ENCODE measurements at regions not wholly inside any gene's neighbourhood (a gene's known extent, or its start where the extent isn't known, plus 50 kb on each side); places are given as distances from the start of the nearest gene placed in this dataset.

- TF ChIP-seq CTCF (IDR thresholded peaks at IDR 0.05; ENCODE audit: low read length, missing control alignments) = no peak
- no peak for DNase-seq (ENCODE audit: low read depth)
- H3K4me3 ChIP-seq (replicated peaks; ENCODE audit: low read depth, low read length) = no peak overlapping the region
Measured at GRCh38 chr9:8252445-8252844, 452.9 kb upstream of the DMAC1 start.

DNA sequence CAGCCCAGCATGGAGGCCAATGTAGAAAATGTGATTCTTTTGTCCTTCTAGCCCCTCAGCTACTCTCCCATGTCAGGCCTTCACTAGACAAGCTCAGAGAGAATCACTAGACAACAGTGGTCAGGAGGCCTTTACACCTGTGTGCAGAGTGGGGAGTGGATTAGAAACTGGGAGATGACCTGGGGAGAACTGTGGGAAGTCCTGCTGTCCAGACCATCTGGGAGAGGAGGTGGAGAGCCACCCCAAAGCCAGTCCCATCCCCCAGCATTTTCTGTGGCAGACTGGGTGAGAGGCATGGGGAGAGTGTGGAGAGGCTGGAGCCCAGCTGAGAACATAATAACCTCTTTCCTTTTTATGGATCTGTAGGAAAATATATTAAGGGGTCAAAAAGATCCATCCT lies 452.0 kb upstream of the DMAC1 start:
- no peak for TF ChIP-seq CTCF (IDR thresholded peaks at IDR 0.05; ENCODE audit: low read length, missing control alignments)
- H3K4me3 ChIP-seq (replicated peaks; ENCODE audit: low read depth, low read length) = no peak overlapping the region
- no peak for DNase-seq (ENCODE audit: low read depth)

- no peak overlapping the region for H3K4me3 ChIP-seq (replicated peaks; ENCODE audit: low read depth, low read length)
- no peak for TF ChIP-seq CTCF (IDR thresholded peaks at IDR 0.05; ENCODE audit: low read length, missing control alignments)
- no peak for DNase-seq (ENCODE audit: low read depth)
Measured at GRCh38 chr9:8244505-8245092, 445.0 kb upstream of the DMAC1 start.

GRCh38 chr9:8241201-8241600 lies 441.6 kb upstream of the DMAC1 start:
- TF ChIP-seq CTCF (IDR thresholded peaks at IDR 0.05; ENCODE audit: low read length, missing control alignments) = no peak
- no peak overlapping the region for H3K4me3 ChIP-seq (replicated peaks; ENCODE audit: low read depth, low read length)
- DNase-seq (ENCODE audit: low read depth) = no peak

DNA sequence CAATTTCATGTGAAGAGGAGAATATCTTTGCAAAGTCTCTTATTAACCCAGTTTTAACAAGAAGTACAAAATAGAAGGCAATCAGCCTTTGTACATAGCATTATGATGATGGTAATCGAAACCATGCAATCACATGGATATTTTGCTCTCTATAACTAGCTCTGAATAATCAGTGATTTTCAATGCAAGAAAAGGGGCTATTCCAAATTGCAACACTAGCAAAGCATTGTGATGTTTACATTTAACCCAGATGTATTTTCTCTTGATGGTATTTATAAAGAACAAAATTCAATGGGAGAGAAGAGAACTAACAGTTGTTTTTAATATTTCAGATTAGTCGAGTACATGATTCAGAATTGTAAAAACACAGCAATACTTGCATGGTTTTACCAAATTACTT lies 437.5 kb upstream of the DMAC1 start:
- no peak overlapping the region for H3K4me3 ChIP-seq (replicated peaks; ENCODE audit: low read depth, low read length)
- no peak for DNase-seq (ENCODE audit: low read depth)
- no peak for TF ChIP-seq CTCF (IDR thresholded peaks at IDR 0.05; ENCODE audit: low read length, missing control alignments)

- no peak overlapping the region for H3K4me3 ChIP-seq (replicated peaks; ENCODE audit: low read depth, low read length)
- TF ChIP-seq CTCF (IDR thresholded peaks at IDR 0.05; ENCODE audit: low read length, missing control alignments) = no peak
- no peak for DNase-seq (ENCODE audit: low read depth)
Measured at GRCh38 chr9:8235489-8235888, 435.9 kb upstream of the DMAC1 start.

DNA sequence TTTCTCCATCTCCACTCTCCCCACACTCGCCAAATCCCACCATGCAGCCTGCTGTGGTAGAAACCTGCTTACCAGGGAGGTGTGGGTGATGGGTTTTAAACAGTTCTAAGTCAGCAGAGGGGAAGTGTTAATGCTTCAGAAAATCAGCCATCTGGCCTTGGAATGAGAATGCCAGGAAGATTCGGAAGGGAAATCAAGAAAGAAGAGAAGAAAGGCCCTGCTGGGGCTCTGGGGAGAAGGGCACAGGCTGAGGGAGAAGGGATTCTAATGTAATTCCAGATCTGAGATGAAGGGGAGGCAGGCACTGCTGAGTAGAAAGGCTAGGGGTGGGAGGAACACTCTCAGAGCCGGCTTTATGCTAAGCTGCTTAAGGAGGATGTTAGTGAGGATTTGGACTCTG lies 434.7 kb upstream of the DMAC1 start:
- TF ChIP-seq CTCF (IDR thresholded peaks at IDR 0.05; ENCODE audit: low read length, missing control alignments) = no peak
- H3K4me3 ChIP-seq (replicated peaks; ENCODE audit: low read depth, low read length) = no peak overlapping the region
- no peak for DNase-seq (ENCODE audit: low read depth)
